LNCAP (cell line): ENCODE measurements at regions not wholly inside any gene's neighbourhood (a gene's known extent, or its start where the extent isn't known, plus 50 kb on each side); places are given as distances from the start of the nearest gene placed in this dataset.

Experiments used
- CTCF ChIP-seq: fragments of 450-650 bp; IDR thresholded peaks from 2 replicates; pipeline ENCODE4 v1.5.1; 2017; ENCODE audit warnings: mild to moderate bottlenecking

DNA sequence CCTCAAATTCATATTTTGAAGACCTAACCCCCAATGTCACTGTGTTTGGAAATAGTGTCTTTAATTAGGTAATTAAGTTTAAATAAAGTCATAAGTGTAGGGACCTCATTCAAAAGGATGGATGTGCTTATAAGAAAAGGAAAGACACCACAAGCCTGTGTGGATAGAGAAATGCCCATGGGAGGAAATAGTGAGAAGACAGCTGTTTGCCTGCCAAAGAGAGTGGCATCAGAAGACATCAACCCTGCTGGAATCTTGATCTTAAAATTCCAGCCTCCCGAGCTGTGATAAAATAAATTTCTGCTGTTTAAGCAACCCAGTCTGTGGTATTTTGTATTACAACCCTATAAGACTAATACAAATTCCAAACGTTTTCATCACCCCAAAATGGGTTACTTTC, 1867.9 kb upstream of the NUDT12 start:
- TF ChIP-seq CTCF, result no peak

- TF ChIP-seq CTCF, result no peak
These were observed 1866.1 kb upstream of the NUDT12 start for GRCh38 chr5:105428451-105429380.

- no peak for TF ChIP-seq CTCF
These were observed 1851.5 kb upstream of the NUDT12 start for GRCh38 chr5:105414067-105414466.

GRCh38 chr5:105413406-105413990, 1850.9 kb upstream of the NUDT12 start:
- no peak for TF ChIP-seq CTCF

DNA sequence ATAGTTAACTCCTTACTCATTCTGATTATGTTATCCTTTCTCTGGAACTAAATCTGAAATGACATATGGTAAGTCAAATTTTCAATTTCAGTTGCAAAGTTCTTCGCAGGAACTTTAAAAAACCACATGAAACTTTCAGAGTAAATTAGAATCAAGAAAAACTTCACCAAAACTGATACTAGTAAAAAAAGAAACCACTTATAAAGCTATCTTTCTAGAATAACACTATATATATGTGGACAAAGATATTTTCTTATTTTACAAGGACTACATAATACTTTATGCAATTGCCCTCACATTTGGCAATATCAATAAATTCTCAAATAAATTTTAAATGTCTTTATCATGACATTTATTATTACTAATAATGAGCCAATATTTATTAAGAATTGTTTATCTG, 1847.1 kb upstream of the NUDT12 start:
- no peak for TF ChIP-seq CTCF

DNA sequence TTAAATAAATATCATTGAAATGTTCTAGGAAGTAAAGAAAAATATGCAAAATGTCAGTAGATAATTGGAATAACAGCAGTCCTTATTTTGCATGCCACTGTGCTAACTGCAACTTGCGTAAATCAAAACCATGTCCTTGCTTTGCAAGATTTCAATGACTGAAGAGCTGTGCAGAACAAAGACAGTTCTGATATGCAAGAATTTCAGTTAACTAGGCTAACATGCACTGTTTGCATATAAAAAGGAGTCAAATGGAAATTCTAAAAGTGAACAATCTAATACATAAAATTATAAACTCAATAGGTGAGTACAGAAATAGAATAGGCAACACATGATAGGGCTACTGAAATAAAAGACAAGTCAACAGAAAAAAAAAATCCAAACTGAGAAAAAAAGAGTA, 1844.6 kb upstream of the NUDT12 start:
- TF ChIP-seq CTCF, result no peak

DNA sequence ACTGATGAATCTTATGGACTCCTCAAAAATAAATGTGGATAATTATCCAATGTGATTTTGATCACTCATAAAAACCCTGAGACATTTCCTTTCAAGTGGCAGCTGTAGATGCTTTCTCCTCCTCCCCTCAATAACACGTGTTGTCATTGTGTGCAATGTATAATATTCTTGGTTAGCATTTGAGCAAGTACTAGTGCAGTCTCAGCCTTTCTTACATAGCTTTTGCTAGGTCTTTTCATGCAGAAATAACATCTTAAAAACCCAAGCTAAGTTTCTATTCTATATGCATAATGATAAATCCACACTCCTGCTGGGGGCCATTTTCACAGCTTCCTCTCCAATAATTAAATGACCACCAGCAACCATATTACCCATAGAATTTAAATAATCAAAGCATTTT, 1835.2 kb upstream of the NUDT12 start:
- TF ChIP-seq CTCF, result no peak
